ENCODE measurements at regions not wholly inside any gene's neighbourhood (a gene's known extent, or its start where the extent isn't known, plus 50 kb on each side); places are given as distances from the start of the nearest gene placed in this dataset.
"Not testable (repeated sequence)": the region's sequence is repeated elsewhere in the genome, so short reads cannot be mapped to it uniquely, and the experiment has no call there.

DNA sequence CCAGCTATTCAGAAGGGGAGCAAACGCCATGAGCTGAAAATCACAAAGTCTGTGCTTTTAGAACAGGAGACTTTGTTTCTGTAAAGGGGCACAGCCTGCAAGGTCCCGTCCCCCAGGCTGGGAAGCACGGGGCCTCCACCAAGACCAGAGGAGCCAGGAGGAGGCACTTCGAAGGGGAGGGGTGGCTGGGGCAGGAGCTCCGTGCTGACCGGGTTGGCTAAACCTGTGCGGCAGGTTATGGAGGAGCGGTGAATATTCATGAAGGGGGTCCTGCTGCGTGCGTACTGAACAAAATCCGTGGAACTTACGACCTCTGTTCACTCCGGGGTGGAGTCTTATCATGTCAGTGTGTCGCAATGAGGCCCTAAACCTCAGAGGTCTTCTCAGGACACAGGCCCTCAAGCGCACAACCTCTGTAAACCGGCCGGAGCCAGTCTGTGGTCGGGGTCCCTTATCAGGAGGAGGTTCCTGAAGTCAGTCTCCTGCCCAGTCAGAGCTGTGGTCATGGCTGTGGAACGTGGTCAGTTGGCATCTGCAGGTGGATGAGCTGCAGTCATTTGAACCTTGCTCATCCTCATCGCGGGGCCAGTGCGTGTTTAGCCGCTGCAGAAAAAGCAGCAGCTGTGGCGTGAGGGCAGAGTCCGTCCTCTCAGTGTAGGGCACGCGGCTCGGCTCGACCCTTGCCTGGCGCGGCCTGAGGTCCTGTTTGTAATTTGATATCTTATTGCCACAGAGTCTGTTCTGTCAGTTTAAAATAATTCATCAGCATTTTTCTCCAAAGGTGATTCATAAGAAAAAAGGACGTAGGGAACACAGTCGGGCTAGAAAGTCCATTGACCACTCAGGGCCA, 5507.7 kb upstream of the TPTE start:
- not testable (repeated sequence) for DNase-seq

DNA sequence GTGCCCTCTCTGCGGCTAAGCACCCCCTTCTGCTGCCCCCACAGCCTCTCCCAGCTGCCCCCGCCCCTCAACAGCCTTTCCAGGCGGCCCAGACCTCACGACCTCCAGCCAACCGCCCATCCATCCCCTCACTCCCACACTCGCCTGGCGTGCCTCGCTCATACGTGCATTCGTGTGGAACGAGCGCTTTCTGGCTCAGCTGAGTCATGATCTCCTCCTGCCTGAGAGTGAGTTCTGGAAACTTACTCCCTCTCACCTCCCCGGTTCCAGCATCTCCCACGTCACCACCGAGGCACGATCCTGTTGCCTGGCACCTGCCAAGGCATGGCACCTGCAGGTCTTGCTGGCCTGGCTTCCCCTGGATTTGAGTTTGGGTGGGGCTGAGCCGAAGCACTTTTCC, 5506.2 kb upstream of the TPTE start:
- DNase-seq: not testable (repeated sequence)

DNA sequence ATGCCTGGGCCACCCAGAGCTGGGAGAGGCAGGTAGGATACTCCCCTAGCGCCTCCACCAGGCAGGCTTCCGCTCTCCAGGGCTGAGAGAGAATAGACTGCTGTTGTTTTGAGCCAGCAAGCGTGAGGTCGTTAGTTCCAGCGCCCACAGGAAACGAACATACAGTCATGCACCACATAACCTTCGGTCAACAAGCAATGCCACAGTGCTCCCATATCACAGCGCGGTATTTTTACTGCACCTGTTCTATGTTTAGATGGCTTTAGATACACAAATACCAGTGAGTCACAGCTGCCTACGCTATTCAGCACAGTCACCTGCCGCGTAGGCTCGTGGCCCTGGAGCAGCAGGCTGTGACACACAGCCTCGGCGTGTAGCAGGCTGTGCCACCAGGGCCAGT, 5502.3 kb upstream of the TPTE start:
- not testable (repeated sequence) for DNase-seq

DNA sequence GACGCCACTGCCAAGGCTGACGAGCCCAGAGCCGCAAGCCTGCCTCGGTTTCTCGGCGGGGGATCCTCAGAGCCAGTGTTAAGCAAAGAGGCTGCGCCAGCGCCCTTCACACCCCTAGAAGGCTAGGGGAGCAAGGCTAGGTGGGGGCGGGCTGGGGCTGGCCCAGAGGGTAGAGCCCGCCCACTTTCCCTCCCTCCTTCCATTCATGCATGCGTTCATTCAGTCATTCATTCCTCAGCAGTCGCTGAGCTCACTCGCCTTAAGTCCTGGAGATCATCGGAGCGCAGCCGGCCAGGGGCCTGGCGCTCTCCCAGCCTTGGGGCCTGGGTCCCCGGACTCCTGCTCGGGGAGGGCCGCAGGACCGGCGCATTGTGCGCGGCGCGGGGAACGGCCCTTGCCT, 5499.6 kb upstream of the TPTE start:
- not testable (repeated sequence) for DNase-seq

DNA sequence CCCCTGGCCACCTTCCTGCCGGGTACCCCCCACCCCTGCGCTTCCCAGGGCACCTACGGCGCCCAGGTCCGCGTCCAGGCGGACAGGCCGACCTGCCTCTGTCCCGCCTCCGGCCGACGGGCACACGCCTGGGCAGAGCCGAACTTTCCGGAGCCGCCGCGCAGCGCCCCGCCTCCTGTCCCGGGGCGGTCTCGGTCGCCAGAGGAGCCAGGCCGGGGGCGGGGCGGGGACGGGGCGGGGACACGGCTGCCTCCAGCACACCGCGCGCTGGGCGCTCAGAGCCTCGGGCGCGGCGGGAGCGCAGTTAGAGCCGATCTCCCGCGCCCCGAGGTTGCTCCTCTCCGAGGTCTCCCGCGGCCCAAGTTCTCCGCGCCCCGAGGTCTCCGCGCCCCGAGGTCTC, 5499.1 kb upstream of the TPTE start:
- not testable (repeated sequence) for DNase-seq

DNA sequence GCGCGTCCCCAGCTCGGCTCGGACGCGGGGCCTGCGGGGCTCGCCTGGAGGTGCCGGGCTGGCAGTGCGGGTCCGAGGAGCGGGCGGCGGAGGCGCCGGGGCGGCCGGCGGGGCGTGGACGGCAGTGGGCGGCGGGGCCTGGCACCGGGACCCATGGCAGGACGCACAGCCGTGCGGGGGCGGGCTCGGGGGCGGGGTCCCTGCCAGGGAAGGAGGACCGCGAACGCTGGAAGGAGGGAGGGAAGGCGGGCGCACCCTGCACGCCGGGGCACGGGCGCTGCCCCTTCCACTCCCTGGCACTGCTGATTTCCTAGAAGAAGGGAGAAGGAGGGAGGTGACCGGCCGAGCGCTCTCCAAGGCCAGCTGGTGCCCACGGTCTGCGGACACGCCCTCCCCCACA, 5498.6 kb upstream of the TPTE start:
- DNase-seq: not testable (repeated sequence)

DNA sequence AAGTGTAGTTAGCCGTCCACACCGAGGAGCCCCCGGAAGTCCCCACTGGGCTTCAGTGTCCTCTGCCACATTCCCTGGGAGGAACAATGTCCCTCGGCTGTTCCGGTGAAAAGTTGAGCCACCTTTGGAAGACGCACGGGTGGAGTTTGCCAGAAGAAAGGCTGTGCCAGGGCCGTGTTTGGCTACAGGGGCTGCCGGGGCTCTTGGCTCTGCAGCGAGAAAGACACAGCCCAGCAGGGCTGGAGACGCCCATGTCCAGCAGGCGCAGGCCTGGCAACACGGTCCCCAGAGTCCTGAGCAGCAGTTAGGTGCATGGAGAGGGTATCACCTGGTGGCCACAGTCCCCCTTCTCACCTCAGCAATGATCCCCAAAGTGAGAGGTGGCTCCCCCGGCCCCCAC, 5486.2 kb upstream of the TPTE start:
- DNase-seq: not testable (repeated sequence)

DNA sequence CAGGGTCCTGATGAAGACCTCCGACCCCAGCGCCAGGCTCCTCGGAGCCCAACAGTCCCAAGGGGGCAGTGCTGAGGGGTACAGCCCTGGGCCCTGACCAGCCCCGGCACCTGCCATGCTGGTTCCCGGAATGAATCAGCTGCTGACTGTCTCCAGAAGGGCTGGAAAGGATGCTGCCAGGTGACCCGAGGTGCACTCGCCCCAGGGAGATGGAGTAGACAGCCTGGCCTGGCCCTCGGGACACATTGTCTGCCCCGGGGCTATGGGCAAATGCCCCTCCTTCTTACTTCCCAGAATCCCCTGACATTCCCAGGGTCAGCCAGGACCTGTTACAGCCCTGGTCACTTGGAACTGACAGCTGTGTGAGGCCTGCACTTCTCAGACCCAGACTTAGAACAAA, 5485.8 kb upstream of the TPTE start:
- DNase-seq: not testable (repeated sequence)

DNA sequence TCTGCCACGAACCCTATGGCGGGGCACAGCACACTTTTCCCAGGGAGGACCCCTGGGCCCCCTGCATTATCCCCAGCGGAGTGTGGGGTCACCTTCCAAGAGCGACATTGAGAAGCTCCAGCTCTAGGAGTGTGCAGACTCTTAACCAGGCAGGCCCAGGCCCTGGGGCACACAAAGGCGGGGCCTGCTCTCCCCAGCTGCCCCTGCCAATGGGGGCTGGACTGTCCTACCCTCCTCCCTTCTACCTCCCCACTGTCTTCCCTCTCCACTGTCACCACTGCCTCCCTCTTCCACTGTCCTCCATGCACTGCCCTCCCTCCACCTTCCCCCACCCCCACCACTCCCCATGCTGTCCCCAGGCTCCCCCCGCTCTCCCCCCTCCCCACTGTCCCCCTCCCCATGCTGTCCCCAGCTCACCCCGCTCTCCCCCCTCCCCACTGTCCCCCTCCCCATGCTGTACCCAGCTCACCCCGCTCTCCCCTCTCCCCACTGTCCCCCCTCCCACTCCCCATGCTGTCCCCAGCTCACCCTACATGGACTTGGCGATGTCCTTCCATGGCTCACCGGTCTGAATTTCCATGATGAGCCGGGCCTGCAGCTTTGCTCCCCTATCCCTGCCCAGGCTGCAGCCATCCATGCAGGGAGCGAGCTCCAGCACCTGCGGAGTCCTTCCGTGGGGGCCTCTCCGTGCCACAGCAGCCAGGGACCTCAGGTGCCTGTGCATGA, 5483.6 kb upstream of the TPTE start:
- not testable (repeated sequence) for DNase-seq

DNA sequence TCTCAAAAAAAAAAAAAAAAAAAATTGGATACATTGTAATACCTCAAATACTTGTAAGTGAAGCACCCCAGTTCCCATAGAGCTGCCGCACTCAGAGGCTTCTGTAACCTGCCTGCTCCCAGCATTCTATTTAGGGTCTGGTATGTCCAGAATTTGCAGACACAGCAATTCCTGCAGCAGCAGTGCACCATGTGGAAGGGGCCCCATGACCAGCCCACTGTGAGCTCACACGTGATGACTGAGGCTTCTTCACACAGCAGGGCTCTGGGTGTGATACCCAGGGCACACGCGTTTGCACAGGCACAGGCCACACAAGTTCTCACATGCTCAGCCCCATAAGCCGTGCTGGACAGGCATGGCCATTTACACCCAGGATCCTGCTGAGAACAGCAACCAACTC, 5481.5 kb upstream of the TPTE start:
- not testable (repeated sequence) for DNase-seq

DNA sequence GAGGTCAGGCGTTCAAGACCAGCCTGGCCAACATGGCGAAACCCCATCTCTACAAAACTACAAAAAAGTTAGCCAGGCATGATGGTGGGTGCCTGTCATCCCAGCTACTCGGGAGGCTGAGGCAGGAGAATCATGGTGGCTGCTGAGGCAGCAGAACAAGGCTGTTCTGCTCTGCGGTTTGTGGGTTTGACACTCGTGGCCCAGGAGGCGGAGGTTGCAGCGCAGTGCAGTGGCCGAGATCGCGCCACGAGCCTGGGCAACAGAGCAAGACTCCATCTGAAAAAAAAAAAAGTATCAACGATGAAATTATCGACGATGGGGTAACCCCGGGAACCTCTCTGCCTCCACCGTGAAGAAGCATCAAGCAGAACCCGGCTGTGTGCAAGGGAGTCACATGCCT, 5478.8 kb upstream of the TPTE start:
- DNase-seq: not testable (repeated sequence)

DNA sequence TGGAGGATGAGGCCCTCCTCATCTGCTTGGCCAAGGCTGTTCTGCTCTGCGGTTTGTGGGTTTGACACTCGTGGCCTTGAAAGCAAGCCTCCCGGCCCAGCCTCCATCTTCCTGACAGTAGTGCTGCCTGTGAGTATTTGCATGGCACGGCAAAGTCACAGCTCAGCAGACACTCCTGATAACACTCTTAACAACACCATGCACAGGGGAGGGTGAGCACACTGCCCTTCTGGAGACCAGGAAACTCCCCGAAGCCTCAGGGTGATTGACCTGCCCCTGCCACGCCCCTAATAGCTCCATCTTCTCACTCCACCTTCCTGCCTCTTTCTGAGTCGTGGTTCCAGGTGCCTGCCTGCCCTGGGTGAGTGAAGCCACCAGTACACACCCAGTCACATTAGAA, 5476.6 kb upstream of the TPTE start:
- DNase-seq: not testable (repeated sequence)

DNA sequence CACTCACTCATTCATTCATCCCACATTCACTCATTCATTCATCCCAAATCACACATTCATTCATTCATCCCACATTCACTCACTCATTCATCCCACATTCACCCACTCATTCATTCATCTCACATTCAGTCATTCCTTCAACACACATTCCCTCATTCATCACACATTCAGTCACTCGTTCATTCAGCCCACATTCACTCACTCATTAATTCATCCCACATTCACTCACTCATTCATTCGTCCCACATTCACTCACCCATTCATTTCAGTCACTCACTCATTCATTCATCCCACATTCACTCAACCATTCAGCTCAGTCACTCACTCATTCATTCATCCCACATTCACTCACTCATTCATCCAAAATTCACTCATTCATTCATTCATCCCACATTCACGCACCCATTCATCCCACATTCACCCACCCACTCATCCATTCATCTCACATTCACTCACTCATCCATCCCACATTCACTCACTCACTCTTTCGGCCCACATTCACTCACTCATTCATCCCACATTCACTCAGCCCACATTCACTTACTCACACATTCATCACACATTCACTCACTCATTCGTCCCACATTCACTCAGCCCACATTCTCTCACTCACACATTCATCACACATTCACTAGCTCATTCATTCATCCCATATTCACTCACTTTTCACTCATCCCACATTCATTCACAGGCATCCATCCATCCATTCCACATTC, 5469.9 kb upstream of the TPTE start:
- not testable (repeated sequence) for DNase-seq

DNA sequence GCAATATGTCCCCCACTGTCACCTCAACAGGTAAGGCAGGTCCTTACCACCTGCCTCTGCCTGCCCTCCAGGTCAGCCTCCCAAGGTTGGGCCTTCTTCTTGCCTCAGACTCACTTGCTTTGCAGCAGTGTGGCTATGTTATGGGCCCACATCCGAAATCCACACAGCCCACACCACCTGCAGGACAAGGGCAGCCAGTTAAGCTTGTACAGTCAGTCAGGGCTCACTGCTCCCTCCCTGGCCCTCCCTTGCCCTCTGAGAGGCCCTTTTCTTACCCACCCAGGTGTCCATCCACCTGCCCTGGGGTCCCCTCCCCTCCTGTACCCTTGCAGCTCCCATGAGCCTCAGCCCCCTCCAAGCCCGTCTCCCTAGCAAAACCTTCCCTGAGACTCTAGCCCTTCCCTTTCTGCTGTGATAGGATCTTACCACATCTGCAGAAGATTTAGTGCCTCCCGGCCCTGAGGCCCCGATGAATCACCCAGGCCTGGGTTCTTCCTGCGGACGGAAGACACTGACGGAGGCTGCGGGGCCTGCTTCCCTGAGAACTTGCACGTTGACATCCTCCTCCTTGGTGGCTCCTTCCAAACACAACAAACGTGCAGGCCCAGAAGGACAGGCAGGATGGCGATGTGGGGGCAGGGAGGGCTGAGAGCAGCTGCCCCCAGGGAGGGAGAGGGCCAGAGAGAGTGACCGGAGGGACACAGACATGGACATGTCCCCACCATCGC, 5466.2 kb upstream of the TPTE start:
- DNase-seq: not testable (repeated sequence)

DNA sequence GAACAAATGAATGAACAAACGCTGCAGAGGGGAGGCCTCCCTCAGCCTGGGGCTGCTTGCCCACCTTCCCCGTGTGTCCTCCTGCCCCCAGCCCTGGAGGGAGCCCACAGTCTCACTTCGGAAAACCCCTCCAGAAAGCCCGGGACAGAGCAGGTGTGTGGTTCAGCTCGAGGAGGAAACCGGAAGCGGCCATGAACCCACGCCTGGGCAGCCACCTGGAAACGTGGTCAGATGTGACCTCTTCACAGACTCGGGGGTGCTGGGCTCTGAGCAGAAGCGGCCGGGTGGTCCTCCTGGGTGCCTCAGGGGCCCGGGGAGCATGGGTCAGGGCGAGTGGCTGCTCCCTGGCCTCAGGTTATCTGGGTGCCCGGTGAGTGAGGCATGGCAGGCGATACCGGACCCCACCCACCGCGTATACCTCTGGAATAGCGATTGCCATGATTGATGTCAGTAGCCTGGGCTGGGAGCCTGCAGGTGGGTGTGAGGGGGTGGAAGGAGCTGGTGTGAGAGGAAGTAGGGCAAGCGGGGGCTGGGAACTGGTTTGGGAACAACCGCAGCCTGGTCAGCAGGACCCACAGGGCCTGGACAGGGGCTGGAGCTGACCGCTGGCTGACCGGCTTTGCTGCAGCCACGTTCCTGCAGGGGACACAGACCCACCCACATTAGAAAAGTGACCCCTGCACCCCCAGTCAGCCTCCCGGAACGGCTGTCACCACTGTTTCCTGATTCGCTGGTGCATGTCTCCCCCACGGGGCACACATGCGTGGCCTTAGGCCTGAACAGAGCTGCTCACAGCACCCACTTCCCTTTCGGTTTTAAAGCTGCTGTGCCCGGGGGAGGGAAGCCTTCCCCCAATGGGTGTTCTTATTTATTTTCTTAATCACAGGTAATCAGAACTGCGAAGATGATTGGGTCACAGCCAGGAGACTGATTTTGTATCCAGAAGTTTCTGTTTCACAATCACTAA, 5465.1 kb upstream of the TPTE start:
- DNase-seq: not testable (repeated sequence)

DNA sequence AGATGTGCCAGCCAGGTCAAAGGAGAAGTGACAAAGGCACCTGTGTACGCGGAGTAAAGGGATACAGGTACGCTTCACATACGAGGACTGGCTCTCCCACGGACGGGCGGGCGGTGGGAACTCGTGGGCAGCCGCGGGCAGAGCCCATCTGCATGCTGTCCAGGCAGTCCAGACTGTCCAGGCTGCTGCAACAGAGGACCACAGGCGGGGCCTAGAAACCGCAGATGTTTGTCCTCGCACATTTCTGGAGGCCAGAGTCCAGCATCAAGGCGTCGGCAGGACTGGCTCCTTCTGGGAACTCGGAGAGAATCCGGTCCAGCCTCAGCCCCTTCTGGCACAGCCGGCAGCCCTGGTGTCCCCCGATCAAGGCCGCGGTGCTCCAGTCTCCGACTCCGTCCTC, 5464.3 kb upstream of the TPTE start:
- DNase-seq: not testable (repeated sequence)

DNA sequence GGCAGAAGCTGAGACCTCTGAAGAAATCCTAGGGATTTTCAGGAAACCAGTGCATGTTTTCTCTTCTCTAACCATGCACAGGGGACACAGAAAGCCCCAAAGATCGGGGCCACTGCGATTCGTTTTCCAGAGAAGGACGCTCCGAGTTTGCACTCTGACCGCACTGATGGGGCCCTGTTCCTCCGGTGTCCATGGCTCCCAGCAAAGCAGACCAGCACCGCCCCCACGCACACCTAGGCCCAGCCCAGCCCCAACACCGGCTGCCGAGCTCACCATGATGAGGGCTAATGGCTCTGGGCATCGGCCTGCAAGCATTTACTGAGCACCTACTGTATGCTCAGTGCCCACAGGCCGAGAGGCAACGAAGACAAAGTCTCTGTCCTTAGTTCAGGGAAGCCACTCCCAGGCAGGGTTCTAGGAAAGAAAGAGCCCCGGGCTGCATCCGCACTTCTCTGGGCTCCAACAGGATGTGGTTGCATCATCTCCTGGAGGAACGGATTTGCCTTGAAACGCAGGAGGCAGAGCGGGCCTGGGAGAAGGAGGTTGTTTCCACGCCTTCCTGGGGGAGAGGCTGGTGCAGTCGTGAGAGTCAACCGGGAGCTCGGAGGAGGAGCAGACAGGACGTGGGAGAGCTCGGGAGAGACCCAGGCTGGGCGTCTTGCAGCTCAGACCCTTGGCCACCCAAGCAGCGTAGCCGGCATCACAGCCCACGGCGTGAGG, 5460.9 kb upstream of the TPTE start:
- not testable (repeated sequence) for DNase-seq

DNA sequence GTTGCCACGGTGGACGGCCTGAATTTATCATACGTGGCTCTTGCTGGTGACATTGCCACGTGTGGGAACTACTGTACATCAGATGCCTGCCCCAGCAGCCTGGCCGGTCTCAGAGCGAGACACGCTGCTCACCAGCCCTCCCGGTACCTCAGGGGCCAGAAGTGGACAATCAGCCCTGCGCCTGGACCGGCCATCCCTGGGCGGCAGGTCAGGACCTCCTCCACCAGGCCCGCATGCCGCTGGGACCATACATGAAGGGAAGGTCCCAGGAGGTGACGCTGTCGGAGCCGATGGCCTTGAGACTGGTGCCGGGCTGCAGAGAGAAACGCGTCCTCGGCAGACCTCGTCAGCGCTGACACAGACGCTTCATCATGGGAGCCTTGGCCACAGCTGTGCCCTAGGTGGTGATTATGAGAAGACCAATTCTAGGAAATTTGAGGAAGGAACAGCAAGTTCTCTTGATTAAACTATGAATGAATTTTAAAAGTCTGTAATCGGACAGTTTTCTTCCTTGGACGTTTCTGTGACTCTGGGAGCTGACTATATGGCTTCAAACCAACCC, 5456.7 kb upstream of the TPTE start:
- peak in 1 of 3 donors; percentile 42 for DNase-seq
